Stimulated activated memory B cell treated with anti-CD40 and anti-IgM and Interleukin-4, amounts not matched to agents 10 μg/mL and 1 μg/mL and 100 μg/mL, for 72 hours (primary cell): ENCODE measurements at regions not wholly inside any gene's neighbourhood (a gene's known extent, or its start where the extent isn't known, plus 50 kb on each side); places are given as distances from the start of the nearest gene placed in this dataset.

Source experiments
- ATAC-seq: fragments of 150-1000 bp; cut with Tn5 transposase; 2 replicates; pipeline ENCODE4 v1.10.0; 2021
- H3K27ac Mint-ChIP-seq: one replicate; pipeline ENCODE4 v1.8.0; 2022; ENCODE audit warnings: mild to moderate bottlenecking, mixed read lengths
- H3K27me3 Mint-ChIP-seq: one replicate; pipeline ENCODE4 v1.8.0; 2022; ENCODE audit warnings: mixed read lengths
- H3K36me3 Mint-ChIP-seq: one replicate; pipeline ENCODE4 v1.8.0; 2022; ENCODE audit warnings: mixed read lengths
- H3K4me1 Mint-ChIP-seq: one replicate; pipeline ENCODE4 v1.8.0; 2022; ENCODE audit warnings: mixed read lengths
- H3K4me3 Mint-ChIP-seq: one replicate; pipeline ENCODE4 v1.8.0; 2022; ENCODE audit warnings: mild to moderate bottlenecking, moderate library complexity, mixed read lengths
- H3K9me3 Mint-ChIP-seq: one replicate; pipeline ENCODE4 v1.8.0; 2022; ENCODE audit warnings: mixed read lengths

DNA sequence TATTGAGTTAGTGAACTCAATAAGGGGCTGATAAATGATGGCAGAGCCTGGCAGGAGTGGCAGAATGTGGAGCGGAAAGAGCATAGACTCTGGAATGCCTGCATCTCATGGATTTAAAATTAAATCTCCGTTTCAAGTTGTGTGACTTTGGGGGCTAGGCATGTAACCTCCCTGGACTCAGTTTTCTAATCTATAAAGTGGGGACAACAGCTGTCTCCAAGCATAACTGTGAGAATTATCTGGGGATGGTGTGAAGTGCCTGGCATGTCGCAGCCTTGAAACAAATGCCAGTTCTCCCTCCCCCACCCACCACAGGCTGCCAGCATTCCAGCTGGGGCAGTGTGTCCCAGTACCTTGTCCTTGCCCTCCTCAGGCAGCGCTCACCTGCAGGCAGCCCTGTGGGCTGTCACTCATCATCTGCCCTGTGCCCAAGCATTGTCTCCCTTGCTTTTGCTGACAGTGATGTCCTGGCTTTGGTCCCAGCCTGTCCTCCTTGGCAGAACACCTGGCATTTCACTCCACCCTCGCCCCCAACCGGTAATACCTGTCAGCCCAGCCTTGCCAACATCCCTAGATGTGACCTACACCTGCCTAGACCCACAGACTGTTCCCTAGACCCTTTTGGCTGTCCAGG, 129.6 kb downstream of the MRM1 start:
- no peaks in the 10 kb centered on the region for H3K9me3 Mint-ChIP-seq
- no peak overlapping the region for H3K4me3 Mint-ChIP-seq
- no peak overlapping the region for H3K27ac Mint-ChIP-seq
- peaks cover 78% of the 10 kb centered on the region for H3K27me3 Mint-ChIP-seq
- no peak for ATAC-seq
- H3K4me1 Mint-ChIP-seq, result no peaks in the 10 kb centered on the region
- no peaks in the 10 kb centered on the region for H3K36me3 Mint-ChIP-seq

DNA sequence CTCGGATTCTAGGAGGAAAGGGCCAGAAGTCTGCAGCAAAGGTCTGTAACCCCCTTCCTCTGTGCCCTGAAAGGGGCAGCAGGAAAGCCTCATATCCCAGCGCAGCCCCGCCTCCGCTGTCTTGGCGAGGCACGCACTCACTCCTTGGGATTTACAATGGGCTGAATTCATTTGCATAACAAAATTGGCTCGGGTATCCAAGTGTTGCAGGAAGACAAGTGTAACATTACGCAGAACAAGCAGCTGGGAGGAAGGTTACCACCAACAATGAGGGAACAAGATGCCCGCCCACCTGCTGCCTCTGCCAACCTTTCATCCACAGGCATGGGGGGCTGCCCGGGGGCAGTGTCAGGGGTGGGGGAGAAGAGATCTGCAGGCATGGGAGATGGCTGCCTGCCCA, 130.4 kb downstream of the MRM1 start:
- peaks cover 84% of the 10 kb centered on the region for H3K27me3 Mint-ChIP-seq
- H3K4me3 Mint-ChIP-seq, result no peak overlapping the region
- H3K4me1 Mint-ChIP-seq, result no peaks in the 10 kb centered on the region
- H3K9me3 Mint-ChIP-seq, result no peaks in the 10 kb centered on the region
- H3K27ac Mint-ChIP-seq, result no peak overlapping the region
- no peak for ATAC-seq
- H3K36me3 Mint-ChIP-seq, result no peaks in the 10 kb centered on the region

DNA sequence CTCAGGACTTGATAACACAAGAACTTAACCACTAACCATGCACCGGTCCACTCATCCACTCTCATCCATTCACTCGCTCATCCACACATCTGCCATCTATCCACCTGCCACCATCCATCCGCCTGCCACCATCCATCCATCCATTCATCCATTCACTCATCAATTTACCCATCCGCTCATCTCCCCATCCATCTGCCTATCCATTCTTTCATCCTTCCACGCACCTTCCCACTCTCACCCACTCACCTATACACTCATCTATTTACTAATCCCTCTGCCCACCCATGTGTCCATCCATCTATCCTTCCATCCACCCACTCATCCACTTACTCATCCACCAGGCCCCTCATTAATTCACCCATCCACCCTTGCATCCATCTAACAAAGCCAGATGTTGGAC, 131.0 kb downstream of the MRM1 start:
- H3K4me3 Mint-ChIP-seq, result no peak overlapping the region
- H3K27me3 Mint-ChIP-seq, result peaks cover 79% of the 10 kb centered on the region
- H3K4me1 Mint-ChIP-seq, result no peaks in the 10 kb centered on the region
- ATAC-seq, result no peak
- H3K27ac Mint-ChIP-seq, result no peak overlapping the region
- H3K9me3 Mint-ChIP-seq, result no peaks in the 10 kb centered on the region
- H3K36me3 Mint-ChIP-seq, result no peaks in the 10 kb centered on the region

DNA sequence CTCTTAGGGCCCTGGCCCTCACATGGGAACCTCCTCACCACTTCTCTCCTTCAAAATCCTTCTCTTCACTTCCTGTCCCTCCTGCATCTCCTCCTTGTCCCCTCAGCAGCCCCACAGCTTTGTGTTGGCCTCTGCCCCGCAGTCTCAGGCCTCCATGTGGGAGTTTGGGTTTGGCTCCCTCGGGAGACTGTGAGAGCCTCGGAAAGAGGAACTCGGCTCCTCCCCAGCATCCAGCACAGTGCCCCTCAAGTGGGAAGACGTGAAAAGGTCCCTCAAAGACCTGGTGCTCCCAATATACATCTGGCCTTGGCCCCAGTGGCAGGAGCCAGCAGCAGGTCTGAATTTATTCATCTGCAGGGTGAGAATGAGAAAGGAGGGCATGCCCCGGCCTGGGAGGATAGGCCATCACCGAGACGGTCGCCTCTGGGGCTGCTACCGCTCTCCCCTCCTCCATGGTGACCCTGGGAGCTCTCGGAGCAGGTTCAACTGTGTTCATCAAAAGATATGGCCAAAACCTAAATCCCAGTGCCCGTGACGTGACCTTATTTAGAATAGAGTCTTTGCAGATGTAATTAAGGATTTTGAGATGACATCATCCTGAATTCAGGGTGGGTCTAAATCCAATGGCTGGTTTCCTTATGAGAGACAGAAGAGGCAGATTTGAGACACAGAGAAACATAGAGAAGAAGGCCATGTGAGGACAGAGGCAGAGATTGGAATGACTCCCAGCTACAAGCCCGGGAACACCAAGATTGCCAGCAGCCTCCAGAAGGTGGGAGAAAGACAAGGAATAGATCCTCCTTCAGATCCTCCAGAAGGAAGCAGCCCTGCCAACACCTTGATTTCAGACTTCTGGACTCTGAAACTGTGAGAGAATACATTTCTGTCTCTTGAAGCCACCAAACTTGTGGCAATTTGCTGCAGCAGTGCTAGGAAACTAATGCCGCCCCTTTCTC, 135.1 kb downstream of the MRM1 start:
- Mint-ChIP-seq H3K9me3 (peaks cover 4% of the 10 kb centered on the region), H3K27me3 (peaks cover 53% of the 10 kb centered on the region), H3K27ac (no peak overlapping the region), H3K4me1 (no peaks in the 10 kb centered on the region), H3K36me3 (no peaks in the 10 kb centered on the region), H3K4me3 (no peak overlapping the region)
- ATAC-seq, result no peak

DNA sequence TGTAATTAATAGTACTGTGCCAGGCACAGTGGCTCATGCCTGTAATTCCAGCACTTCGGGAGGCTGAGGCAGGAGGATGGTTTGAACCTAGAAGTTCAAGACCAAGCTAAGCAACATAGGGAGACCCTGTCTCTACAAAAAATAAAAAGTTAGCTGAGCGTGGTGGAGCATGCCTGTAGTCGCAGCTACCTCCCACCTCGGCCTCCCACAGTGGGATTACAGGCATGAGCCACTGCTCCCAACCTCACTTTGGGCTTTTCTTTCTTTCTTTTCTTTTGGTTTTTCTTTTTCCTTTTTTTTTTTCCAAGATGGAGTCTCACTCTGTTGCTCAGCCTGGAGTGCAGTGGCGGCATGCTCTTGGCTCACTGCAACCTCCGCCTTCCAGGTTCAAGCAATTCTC, 137.8 kb downstream of the MRM1 start:
- Mint-ChIP-seq H3K4me3 (no peak overlapping the region), H3K27me3 (peaks cover 46% of the 10 kb centered on the region)

DNA sequence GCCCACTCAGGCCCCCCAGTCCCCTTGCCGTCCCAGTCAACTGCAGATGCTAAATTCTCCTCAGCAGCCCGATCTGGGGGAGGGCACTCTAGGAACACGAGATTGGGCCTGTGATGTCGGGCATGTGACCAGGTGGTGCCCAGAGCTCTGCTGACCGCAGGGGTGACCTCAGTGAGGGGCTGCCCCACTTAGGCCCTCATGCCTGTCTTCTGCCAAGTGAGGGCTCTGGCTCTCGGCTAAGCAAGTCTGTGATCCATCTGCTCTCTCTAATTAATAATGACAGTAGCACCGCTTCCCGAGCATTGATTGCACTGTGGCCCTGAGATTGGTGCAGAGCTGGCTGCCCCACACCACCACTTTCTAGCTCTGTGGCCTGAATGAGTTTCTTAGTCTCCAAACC, 138.8 kb downstream of the MRM1 start:
- peaks cover 7% of the 10 kb centered on the region for H3K9me3 Mint-ChIP-seq
- H3K27me3 Mint-ChIP-seq, result peaks cover 40% of the 10 kb centered on the region
- no peak overlapping the region for H3K4me3 Mint-ChIP-seq
- no peaks in the 10 kb centered on the region for H3K4me1 Mint-ChIP-seq
- H3K36me3 Mint-ChIP-seq, result no peaks in the 10 kb centered on the region
- no peak overlapping the region for H3K27ac Mint-ChIP-seq
- ATAC-seq, result no peak

More for the DNA sequence above, 137.8 kb downstream of the MRM1 start:
- Mint-ChIP-seq H3K27ac (no peak overlapping the region), H3K4me1 (no peaks in the 10 kb centered on the region), H3K9me3 (peaks cover 7% of the 10 kb centered on the region), H3K36me3 (no peaks in the 10 kb centered on the region)
- no peak for ATAC-seq

DNA sequence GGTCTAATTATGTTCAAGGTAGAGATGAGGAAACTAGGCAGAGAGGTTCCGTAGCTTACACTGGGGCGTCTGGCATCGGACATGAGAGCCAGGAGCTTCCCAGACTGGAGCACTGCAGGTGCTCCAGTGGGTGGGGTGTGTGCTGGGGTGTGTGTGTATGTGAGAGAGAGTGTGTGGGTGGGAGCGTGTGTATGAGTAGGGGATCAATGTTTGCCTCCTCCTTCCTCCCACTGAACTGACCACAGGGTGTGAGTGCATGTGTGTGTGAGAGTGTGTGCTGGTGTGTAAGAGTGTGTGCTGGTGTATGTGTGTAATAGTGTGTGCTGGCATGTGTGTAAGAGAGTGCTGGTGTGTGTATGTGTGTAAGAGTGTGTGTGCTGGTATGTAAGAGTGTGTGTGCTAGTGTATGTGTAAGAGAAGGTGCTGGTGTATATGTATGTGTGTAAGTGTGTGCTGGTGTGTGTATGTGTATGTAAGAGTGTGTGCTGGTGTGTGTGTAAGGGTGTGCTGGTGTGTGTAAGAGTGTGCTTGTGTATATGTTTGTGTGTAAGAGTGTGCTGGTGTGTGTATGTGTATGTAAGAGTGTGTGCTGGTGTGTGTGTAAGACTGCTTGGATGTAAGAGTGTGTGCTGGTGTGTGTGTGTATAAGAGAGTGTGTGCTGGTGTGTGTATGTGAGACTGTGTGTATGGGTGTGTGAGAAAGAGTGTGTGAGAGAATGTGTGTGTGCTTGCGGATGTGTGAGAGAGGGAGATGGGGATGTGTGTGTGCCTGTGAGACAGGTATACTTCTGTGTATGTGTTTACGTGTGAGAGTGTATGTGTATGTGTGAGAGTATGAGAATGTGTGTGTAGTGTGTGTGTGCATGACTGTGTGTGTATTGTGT, 139.9 kb downstream of the MRM1 start:
- peaks cover 7% of the 10 kb centered on the region for H3K9me3 Mint-ChIP-seq
- H3K4me1 Mint-ChIP-seq, result no peaks in the 10 kb centered on the region
- ATAC-seq, result no peak

DNA sequence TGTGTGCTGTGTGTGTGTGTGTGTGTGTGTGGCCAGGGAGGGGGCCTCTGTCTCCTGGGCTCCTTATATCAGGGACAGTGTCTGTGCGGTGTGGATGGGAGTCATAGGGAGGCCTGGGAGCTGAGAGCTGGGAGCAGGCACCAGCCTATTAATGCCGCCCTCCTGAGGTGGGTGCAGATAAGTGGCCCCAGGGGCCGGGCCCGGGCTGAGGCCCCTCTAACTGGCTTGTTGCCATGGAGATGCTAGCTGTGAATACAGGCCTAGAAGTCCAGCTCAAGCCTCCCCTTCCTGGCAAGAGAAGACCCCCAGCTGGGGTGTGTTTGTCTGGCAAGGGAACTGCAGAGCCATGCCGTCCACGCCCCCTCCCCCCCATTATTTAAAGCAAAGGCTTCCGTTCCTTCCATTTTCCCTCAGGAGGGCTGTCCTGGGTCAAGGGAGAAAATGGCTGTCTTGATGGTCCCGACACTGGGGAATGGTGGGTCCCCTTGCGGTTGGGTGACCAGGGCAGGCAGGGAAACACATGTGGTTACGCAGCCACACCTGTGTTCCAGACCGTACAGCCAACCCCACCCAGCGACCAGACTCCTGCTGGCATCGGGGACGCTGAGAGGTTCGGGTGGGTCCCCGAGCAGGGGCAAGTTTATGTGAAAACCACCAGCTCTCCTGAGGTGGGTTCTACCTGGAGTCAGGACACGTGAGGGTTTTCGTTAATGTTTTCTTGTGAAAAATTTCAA, 141.1 kb downstream of the MRM1 start:
- H3K36me3 Mint-ChIP-seq, result no peaks in the 10 kb centered on the region
- H3K4me3 Mint-ChIP-seq, result no peak overlapping the region
- H3K27ac Mint-ChIP-seq, result no peak overlapping the region
- no peaks in the 10 kb centered on the region for H3K4me1 Mint-ChIP-seq
- peaks cover 7% of the 10 kb centered on the region for H3K9me3 Mint-ChIP-seq
- H3K27me3 Mint-ChIP-seq, result peaks cover 25% of the 10 kb centered on the region
- ATAC-seq, result no peak

More for the DNA sequence above, 139.9 kb downstream of the MRM1 start:
- Mint-ChIP-seq H3K27me3 (peaks cover 28% of the 10 kb centered on the region), H3K27ac (no peak overlapping the region), H3K36me3 (no peaks in the 10 kb centered on the region), H3K4me3 (no peak overlapping the region)

DNA sequence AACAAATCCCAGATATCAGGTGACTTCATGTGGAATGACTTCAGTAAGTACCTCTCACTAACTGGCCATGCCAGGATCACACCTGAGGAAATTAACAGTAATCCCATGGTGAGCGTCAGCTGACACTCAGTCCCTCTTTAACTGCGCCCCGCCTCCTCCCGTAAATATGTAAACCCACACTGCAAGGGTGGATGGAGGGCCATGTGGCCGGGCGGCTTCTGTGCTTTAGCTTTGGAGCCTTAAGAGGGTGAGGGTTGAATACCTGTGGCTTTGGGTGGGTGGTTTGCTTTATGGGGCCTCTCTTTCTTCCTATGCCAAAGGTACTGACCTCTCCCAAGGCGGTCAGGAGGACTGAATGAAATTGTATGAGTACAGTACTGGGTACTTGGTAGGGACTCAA, 141.7 kb downstream of the MRM1 start:
- peaks cover 25% of the 10 kb centered on the region for H3K27me3 Mint-ChIP-seq
- no peaks in the 10 kb centered on the region for H3K36me3 Mint-ChIP-seq
- no peaks in the 10 kb centered on the region for H3K4me1 Mint-ChIP-seq
- H3K4me3 Mint-ChIP-seq, result no peak overlapping the region
- no peak for ATAC-seq
- H3K9me3 Mint-ChIP-seq, result peaks cover 7% of the 10 kb centered on the region
- H3K27ac Mint-ChIP-seq, result no peak overlapping the region

DNA sequence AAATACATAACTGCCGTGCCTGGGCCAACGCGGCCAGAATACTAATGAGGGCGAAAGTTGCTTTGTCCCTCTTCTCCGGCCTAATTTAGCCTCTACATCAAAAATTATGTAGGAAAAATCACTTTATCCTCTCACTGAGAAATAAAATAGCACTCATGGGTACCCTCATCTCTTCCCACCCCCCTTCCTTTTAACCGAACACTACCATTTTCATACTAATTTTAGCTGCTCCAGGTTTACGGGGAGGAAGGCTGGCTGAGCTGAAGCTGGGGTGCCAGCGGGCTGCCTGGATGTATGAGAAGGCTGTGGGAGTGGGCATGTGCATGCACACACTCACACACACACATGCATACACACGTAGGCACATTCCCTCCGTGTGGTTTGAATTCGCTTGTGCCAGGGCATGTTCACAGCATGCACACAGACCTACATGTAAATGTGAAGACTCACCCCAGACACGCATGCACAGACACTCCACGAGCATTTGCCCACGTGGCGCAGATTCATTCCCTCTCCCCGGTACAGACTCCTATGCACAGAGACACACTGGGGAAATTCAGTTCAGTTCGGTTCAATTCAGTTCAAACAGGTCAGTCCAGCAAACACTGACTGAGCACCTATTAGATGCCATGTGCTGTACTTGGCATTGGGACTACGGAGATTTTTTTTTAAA, 145.1 kb downstream of the MRM1 start:
- Mint-ChIP-seq H3K27me3 (peaks cover 30% of the 10 kb centered on the region), H3K4me3 (no peak overlapping the region)
- ATAC-seq, result no peak

DNA sequence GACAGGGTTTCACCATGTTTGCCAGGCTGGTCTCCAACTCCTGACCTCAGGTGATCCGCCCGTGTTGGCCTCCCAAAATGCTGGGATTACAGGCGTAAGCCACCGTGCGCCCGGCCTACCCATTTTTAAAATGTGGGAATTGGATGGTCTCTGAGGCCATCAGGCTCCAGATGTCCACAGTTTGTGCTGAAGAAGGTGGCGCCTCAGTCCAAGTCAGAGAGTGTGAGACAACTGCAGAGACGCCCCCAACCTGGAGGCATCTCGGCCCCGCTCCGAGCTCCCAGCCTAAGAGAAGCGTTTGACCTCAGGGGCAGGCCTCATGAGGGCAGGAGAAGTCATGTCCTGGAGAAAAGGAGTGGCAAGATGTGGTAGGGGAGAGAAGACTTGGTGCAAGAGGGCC, 146.5 kb downstream of the MRM1 start:
- H3K36me3 Mint-ChIP-seq, result no peaks in the 10 kb centered on the region
- ATAC-seq, result no peak
- no peaks in the 10 kb centered on the region for H3K9me3 Mint-ChIP-seq
- H3K27ac Mint-ChIP-seq, result no peak overlapping the region
- H3K27me3 Mint-ChIP-seq, result peaks cover 32% of the 10 kb centered on the region
- H3K4me3 Mint-ChIP-seq, result no peak overlapping the region
- H3K4me1 Mint-ChIP-seq, result no peaks in the 10 kb centered on the region

More for the DNA sequence above, 145.1 kb downstream of the MRM1 start:
- Mint-ChIP-seq H3K27ac (no peak overlapping the region), H3K9me3 (peaks cover 3% of the 10 kb centered on the region), H3K4me1 (no peaks in the 10 kb centered on the region), H3K36me3 (no peaks in the 10 kb centered on the region)

DNA sequence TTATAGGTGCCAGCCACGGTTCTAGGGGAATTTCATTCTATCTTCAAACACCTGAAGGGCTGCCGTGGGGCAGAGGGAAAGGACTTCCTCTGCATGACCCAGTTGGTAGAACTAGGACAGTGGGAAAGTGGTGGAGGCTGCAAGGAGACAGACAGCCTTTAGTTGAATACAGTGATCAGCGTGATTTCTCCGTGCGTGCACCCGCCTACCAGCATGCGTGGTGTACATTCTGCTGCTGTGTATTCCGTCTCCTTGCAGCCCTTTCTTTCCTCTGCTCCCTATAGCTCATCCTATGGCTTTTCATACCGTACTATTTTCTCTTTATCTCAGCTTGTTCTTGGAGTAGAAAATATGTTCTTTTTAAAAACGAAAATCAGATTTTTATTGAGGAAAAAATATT, 146.9 kb downstream of the MRM1 start:
- Mint-ChIP-seq H3K4me3 (no peak overlapping the region), H3K4me1 (no peaks in the 10 kb centered on the region), H3K27me3 (peaks cover 36% of the 10 kb centered on the region), H3K36me3 (no peaks in the 10 kb centered on the region), H3K27ac (no peak overlapping the region), H3K9me3 (no peaks in the 10 kb centered on the region)
- ATAC-seq, result no peak

DNA sequence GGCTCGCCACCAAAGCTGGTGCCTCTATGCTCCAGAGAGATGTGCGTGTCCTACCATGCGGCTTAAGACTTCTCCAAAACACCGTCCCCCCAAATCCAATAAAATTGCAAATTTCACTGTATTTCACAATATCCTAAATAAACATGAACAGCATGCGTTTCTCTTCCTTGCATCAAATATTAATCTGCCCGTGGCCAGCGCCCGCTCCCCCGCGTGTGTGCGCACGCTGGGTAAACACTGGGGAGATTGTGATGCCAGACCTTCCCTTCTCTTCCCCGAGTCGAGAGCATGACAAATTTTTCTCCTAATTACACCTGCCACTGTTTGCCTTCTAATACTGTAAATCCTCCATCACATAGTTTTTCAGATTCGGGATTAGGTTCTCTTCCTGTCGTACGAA, 148.1 kb downstream of the MRM1 start:
- Mint-ChIP-seq H3K4me3 (no peak overlapping the region), H3K4me1 (no peaks in the 10 kb centered on the region), H3K27me3 (peaks cover 47% of the 10 kb centered on the region), H3K36me3 (no peaks in the 10 kb centered on the region), H3K27ac (no peak overlapping the region), H3K9me3 (no peaks in the 10 kb centered on the region)
- no peak for ATAC-seq

DNA sequence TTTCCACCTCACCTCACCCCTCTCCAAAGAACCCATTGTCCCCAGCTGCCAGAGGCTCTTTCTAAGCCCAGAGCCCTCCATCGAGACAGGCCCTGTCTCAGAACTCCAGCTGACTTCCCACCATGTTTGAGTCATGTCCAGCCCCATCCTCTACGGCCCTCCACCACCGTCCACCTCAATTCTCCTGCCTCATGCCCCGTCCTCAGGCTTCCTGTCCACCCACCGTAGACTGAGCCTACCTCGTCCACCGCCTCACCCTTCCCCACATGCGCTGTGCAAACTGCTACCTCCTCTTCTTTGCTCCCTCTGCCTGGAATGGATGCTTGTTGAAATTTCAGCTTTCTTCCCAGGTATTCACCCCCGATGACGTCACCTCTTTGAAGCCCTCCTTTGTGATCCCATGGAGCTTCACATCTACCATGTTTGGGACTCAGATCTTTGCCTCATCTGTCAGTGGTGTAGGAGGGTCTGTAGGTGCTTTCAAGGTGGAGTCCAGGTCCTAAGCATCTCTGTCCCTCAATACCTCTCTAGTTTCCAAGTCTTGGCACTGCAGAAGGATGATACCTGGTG, 149.0 kb downstream of the MRM1 start:
- H3K4me3 Mint-ChIP-seq, result no peak overlapping the region
- no peaks in the 10 kb centered on the region for H3K36me3 Mint-ChIP-seq
- H3K27ac Mint-ChIP-seq, result no peak overlapping the region
- H3K27me3 Mint-ChIP-seq, result peaks cover 56% of the 10 kb centered on the region
- no peaks in the 10 kb centered on the region for H3K9me3 Mint-ChIP-seq
- ATAC-seq, result no peak
- H3K4me1 Mint-ChIP-seq, result no peaks in the 10 kb centered on the region
